Skeletal muscle satellite cell (primary cell): ENCODE measurements at regions not wholly inside any gene's neighbourhood (a gene's known extent, or its start where the extent isn't known, plus 50 kb on each side); places are given as distances from the start of the nearest gene placed in this dataset.

Source experiments
- H3K27me3 ChIP-seq: 2 replicates; pipeline ENCODE4 v1.7.0; 2013; ENCODE audit warnings: low read length; ENCODE audit not compliant: control insufficient read depth, insufficient read depth
- H3K36me3 ChIP-seq: 2 replicates; pipeline ENCODE4 v1.7.0; 2013; ENCODE audit warnings: mild to moderate bottlenecking, control low read depth, low read length; ENCODE audit not compliant: insufficient read depth
- H3K4me1 ChIP-seq: 2 replicates; pipeline ENCODE4 v1.7.0; 2013; ENCODE audit warnings: low read length; ENCODE audit not compliant: control insufficient read depth, insufficient read depth
- H3K4me2 ChIP-seq: 2 replicates; pipeline ENCODE4 v1.7.0; 2013; ENCODE audit warnings: mild to moderate bottlenecking, low read length
- H3K4me3 ChIP-seq: 2 replicates; pipeline ENCODE4 v1.7.0; 2013; ENCODE audit warnings: low read length
- H3K9ac ChIP-seq: 2 replicates; pipeline ENCODE4 v1.7.0; 2013; ENCODE audit warnings: mild to moderate bottlenecking, low read depth, low read length, moderate library complexity
- H3K9me3 ChIP-seq: replicated peaks from 2 replicates; pipeline ENCODE4 v1.7.0; 2013; ENCODE audit warnings: mild to moderate bottlenecking, control low read depth, low read length

DNA sequence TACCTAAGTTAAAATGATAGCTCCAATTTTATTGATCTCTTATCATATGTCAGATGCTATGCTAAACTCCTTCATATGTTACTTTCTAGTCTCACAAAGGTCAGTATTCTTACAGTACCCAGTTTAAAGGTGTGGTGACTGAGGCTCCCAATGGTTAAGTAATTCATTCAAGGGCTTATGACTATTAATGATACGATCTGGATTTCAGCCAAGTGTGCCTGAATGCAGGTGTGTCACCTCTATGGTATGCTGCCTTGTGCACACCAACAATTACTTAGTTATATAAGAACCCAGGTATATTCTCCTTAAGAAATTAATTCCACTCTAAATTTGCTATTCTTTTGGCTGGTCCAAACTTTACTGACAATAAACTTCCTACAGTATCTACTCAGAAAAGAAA, 84.6 kb upstream of the TRPC4 start:
- H3K4me2 ChIP-seq, result no peak overlapping the region
- H3K27me3 ChIP-seq, result no peaks in the 10 kb centered on the region
- no peaks in the 10 kb centered on the region for H3K9me3 ChIP-seq
- H3K4me3 ChIP-seq, result no peak overlapping the region
- H3K9ac ChIP-seq, result no peak overlapping the region
- H3K36me3 ChIP-seq, result no peaks in the 10 kb centered on the region
- no peaks in the 10 kb centered on the region for H3K4me1 ChIP-seq

DNA sequence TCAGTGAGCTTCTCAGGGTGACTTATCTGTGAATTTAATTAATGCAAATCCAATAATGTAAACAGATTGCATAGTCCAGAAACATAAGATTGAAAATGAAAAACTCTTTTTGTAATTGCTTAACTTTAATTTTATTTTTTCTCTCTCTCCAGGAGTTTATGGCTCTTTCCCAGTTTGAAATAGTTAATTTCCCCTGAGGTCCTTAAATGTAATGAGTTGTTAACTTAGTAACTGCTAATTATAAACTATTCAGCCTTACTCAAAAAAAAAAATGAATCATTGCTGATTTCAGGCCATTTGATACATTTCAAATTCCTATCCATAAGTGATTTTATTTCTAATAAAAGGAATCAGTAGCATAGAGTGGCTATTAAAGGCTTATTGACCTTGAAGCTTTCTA, 84.1 kb upstream of the TRPC4 start:
- Histone ChIP-seq H3K36me3 (no peaks in the 10 kb centered on the region), H3K9me3 (no peaks in the 10 kb centered on the region), H3K4me3 (no peak overlapping the region), H3K4me1 (no peaks in the 10 kb centered on the region), H3K27me3 (no peaks in the 10 kb centered on the region), H3K4me2 (no peak overlapping the region), H3K9ac (no peak overlapping the region)

- Histone ChIP-seq H3K4me1 (no peaks in the 10 kb centered on the region), H3K4me2 (no peak overlapping the region), H3K4me3 (no peak overlapping the region), H3K27me3 (no peaks in the 10 kb centered on the region), H3K9me3 (no peaks in the 10 kb centered on the region), H3K9ac (no peak overlapping the region), H3K36me3 (no peaks in the 10 kb centered on the region)
Observed at GRCh38 chr13:37950016-37950415, 80.4 kb upstream of the TRPC4 start.

GRCh38 chr13:37947419-37948140, 78.0 kb upstream of the TRPC4 start:
- no peaks in the 10 kb centered on the region for H3K36me3 ChIP-seq
- H3K4me2 ChIP-seq, result no peak overlapping the region
- H3K4me3 ChIP-seq, result no peak overlapping the region
- no peaks in the 10 kb centered on the region for H3K27me3 ChIP-seq
- H3K9me3 ChIP-seq, result no peaks in the 10 kb centered on the region
- H3K9ac ChIP-seq, result no peak overlapping the region
- H3K4me1 ChIP-seq, result no peaks in the 10 kb centered on the region

DNA sequence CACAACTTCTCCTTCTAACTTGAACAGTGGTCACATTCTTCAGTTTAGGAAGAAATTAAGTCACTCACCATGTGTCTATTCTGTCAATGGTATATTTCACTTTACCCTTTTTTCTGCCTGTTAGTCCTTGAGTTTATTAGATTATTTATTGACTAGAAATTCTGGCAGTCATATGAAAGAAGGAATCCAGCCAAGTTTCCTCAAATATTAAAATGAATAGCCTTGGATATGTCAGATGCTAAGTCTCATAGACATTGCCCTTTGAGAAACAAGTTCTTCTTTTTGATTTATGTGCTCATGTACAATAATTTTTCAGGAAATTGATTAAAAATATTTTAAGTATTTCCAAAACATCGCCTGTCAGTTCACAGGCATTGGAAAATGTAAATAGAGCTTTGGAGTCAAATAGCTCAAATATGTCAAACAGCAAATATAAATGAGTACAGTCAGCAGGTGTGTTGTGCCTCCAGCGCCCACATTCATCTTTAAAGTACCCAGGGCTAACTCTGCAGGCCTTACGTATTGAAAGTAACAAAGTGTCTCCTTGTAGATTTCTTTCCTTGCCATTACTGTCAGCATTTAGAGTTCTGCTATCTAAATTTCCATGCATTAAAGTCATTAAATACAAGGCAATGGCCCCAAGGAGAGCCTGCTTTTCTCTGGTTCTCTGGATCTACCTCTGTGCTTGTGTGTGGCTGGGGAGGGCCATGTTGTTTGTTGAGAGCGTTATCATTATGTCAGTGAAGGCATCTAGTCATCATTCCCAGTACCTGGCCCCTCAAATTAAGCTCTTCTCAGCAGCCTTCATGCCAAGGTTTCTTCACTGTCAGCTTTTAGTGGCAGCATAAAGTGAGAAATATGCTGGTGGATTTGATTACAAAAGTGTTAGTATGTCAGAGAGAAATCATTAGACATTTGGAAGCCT, 76.3 kb upstream of the TRPC4 start:
- Histone ChIP-seq H3K4me1 (no peaks in the 10 kb centered on the region), H3K36me3 (no peaks in the 10 kb centered on the region), H3K9ac (no peak overlapping the region), H3K9me3 (no peaks in the 10 kb centered on the region), H3K4me2 (no peak overlapping the region), H3K4me3 (no peak overlapping the region), H3K27me3 (no peaks in the 10 kb centered on the region)

- no peak overlapping the region for H3K4me3 ChIP-seq
- no peak overlapping the region for H3K9ac ChIP-seq
- H3K4me1 ChIP-seq, result no peaks in the 10 kb centered on the region
- H3K9me3 ChIP-seq, result no peaks in the 10 kb centered on the region
- no peak overlapping the region for H3K4me2 ChIP-seq
- no peaks in the 10 kb centered on the region for H3K27me3 ChIP-seq
- H3K36me3 ChIP-seq, result no peaks in the 10 kb centered on the region
Observed at GRCh38 chr13:37944869-37945442, 75.4 kb upstream of the TRPC4 start.

DNA sequence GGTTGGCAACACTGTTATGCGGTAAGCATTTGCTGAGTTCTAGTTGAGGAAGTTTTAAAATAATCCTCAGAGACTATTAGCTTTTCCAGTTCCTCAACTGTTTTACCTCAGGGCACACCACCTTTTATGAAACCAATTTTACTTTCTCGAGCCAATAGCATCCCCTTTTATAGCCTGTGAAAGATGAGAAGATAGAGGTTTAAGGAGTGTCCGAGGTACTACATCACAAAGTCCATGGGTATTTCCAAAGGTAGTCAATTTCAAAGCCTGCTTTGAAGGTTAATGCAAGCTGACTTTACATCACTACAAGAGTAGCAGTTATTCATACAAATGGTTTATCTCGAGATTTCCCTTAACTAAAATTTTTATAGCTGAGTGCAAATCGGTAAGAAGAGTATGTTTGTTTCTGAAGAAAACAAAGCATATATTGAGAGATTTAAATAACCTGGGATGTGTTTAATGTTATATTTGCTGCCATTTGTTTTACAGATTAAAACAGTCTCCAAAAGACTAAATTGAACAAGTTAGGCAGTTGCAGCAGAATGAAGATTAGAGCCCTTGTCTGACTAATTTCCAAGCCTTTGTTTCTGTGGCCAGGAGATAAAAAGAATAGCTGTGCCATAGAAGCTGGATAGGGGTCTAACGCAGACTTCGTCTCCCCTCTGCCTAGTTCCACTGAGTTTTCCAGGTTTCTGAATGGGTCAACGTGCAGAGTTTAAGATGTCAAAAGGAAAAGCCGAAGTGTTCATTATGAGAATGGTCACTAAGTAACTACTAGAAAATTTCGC, 74.7 kb upstream of the TRPC4 start:
- no peaks in the 10 kb centered on the region for H3K36me3 ChIP-seq
- no peaks in the 10 kb centered on the region for H3K27me3 ChIP-seq
- H3K4me3 ChIP-seq, result no peak overlapping the region
- H3K9me3 ChIP-seq, result no peaks in the 10 kb centered on the region
- no peaks in the 10 kb centered on the region for H3K4me1 ChIP-seq
- no peak overlapping the region for H3K9ac ChIP-seq
- H3K4me2 ChIP-seq, result no peak overlapping the region

DNA sequence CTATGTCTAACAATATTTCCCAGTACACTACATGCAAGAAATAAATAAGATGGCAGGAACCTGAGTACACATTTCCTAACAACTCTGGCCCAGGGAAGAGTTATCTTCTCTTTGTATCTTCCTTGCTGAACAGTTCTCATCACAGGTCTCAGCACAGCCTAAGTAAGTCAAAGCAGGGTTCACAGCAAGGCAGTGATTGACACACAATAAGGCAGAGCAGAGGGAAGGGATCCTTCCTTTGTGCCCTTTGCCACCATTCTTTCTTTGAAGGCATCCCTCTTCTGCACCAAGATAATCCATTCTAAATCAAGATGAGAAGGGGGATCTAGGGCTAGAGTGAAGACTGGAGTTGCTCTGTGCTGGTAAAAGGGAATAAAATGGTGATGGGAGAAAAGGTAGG, 73.4 kb upstream of the TRPC4 start:
- H3K9ac ChIP-seq, result no peak overlapping the region
- H3K4me3 ChIP-seq, result no peak overlapping the region
- H3K4me2 ChIP-seq, result no peak overlapping the region
- H3K4me1 ChIP-seq, result no peaks in the 10 kb centered on the region
- no peaks in the 10 kb centered on the region for H3K36me3 ChIP-seq
- H3K27me3 ChIP-seq, result no peaks in the 10 kb centered on the region
- no peaks in the 10 kb centered on the region for H3K9me3 ChIP-seq

GRCh38 chr13:37934339-37935191, 65.0 kb upstream of the TRPC4 start:
- Histone ChIP-seq H3K9me3 (no peaks in the 10 kb centered on the region), H3K9ac (no peak overlapping the region), H3K4me1 (no peaks in the 10 kb centered on the region), H3K4me3 (no peak overlapping the region), H3K27me3 (peaks cover 3% of the 10 kb centered on the region), H3K4me2 (no peak overlapping the region), H3K36me3 (no peaks in the 10 kb centered on the region)

DNA sequence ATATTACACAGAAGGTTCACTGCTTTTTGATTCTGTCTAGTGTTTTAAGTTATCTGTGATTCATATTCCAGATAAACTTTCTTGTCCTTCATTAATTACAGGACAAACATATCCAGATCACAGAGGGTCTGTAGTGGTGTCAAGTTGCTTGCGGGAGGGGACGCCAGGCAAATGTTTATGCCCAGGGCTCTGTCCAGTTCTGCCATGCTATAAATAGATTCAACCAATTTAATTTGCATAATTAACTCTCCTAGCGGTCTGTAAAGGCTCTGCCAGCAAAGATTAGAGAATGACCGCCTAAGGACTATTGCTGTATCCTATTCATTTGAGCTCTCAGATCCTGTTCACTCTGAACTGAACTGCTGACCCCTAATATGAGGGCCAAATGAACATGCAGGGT, 59.7 kb upstream of the TRPC4 start:
- H3K4me2 ChIP-seq, result no peak overlapping the region
- H3K9me3 ChIP-seq, result no peaks in the 10 kb centered on the region
- H3K9ac ChIP-seq, result no peak overlapping the region
- H3K36me3 ChIP-seq, result no peaks in the 10 kb centered on the region
- peaks cover 3% of the 10 kb centered on the region for H3K27me3 ChIP-seq
- H3K4me1 ChIP-seq, result no peaks in the 10 kb centered on the region
- H3K4me3 ChIP-seq, result no peak overlapping the region
